K562 (cell line): ENCODE measurements at regions not wholly inside any gene's neighbourhood (a gene's known extent, or its start where the extent isn't known, plus 50 kb on each side); places are given as distances from the start of the nearest gene placed in this dataset.
A peak's percentile ranks its signal among the peaks of the same experiment; 100 is the strongest.

ENCODE experiments used
- BCL6 ChIP-seq: fragments of 250-450 bp; sonication (Bioruptor Pico); IDR thresholded peaks from 2 replicates; pipeline ENCODE4 v1.4.0; 2020
- CREB5 ChIP-seq: fragments of 250-450 bp; sonication (Bioruptor Pico); IDR thresholded peaks from 2 replicates; pipeline ENCODE4 v1.5.0; 2020; ENCODE audit warnings: mild to moderate bottlenecking
- DEAF1 ChIP-seq: fragments of 450-650 bp; formaldehyde crosslinking; IDR thresholded peaks from 2 replicates; pipeline ENCODE4 v1.4.0; 2020; ENCODE audit warnings: mild to moderate bottlenecking, moderate library complexity
- E2F3 ChIP-seq: fragments of 250-450 bp; sonication (Bioruptor Pico); IDR thresholded peaks from 2 replicates; pipeline ENCODE4 v1.4.0; 2020; ENCODE audit warnings: mild to moderate bottlenecking
- ELF4 ChIP-seq: fragments of 450-650 bp; formaldehyde crosslinking; IDR thresholded peaks from 2 replicates; pipeline ENCODE4 v1.4.0; 2022; ENCODE audit warnings: missing genetic modification characterization
- ELK1 ChIP-seq: sonication (generic); formaldehyde crosslinking; IDR thresholded peaks from 2 replicates; pipeline ENCODE4 v1.8.1; 2022; ENCODE audit warnings: missing genetic modification reagents
- NELFE ChIP-seq: IDR thresholded peaks from 2 replicates; pipeline ENCODE4 v1.6.1; 2011; ENCODE audit warnings: mild to moderate bottlenecking; ENCODE audit not compliant: insufficient read depth, insufficient read length
- PATZ1 ChIP-seq: fragments of 250-450 bp; sonication (Bioruptor Pico); IDR thresholded peaks from 2 replicates; pipeline ENCODE4 v1.5.0; 2020; ENCODE audit warnings: mild to moderate bottlenecking, borderline replicate concordance
- PML ChIP-seq: IDR thresholded peaks from 2 replicates; pipeline ENCODE4 v1.6.1; 2012; ENCODE audit warnings: low read length, inconsistent platforms
- POLR2B ChIP-seq: fragments of 450-650 bp; IDR thresholded peaks from 2 replicates; pipeline ENCODE4 v1.6.1; 2018; ENCODE audit warnings: low read depth; ENCODE audit not compliant: partially characterized antibody
- PTRF ChIP-seq: fragments of 450-650 bp; IDR thresholded peaks from 2 replicates; pipeline ENCODE4 v1.6.1; 2016; ENCODE audit warnings: mild to moderate bottlenecking, missing genetic modification characterization, missing compliant biosample characterization
- TBP ChIP-seq: optimal IDR thresholded peaks from 2 replicates; pipeline ENCODE3; 2011; ENCODE audit warnings: low read depth, low read length, improper control_type of control experiment
- TRIM28 ChIP-seq: fragments of 450-650 bp; IDR thresholded peaks from 2 replicates; pipeline ENCODE4 v1.6.1; 2017
- ZBTB12 ChIP-seq: fragments of 250-450 bp; sonication (Bioruptor Pico); IDR thresholded peaks from 2 replicates; pipeline ENCODE4 v1.4.0; 2020
- ZBTB9 ChIP-seq: fragments of 450-650 bp; formaldehyde crosslinking; IDR thresholded peaks from 2 replicates; pipeline ENCODE4 v1.4.0; 2020; ENCODE audit warnings: mild to moderate bottlenecking, moderate library complexity
- ZNF277 ChIP-seq: fragments of 250-450 bp; sonication (Bioruptor Pico); IDR thresholded peaks from 2 replicates; pipeline ENCODE4 v1.8.0; 2022; ENCODE audit warnings: inconsistent platforms, mild to moderate bottlenecking, moderate library complexity, borderline replicate concordance
- ZNF830 ChIP-seq: fragments of 250-450 bp; sonication (Bioruptor Pico); IDR thresholded peaks from 2 replicates; pipeline ENCODE4 v1.5.0; 2021; ENCODE audit warnings: mild to moderate bottlenecking

- TF ChIP-seq ZBTB9 (CRISPR knock-in tag), result no peak
- peak; percentile 73; the same call in 1 of the 2 replicates for TF ChIP-seq ELF4
- TF ChIP-seq ZBTB12 (CRISPR knock-in tag), result no peak
- no peak for TF ChIP-seq DEAF1 (CRISPR knock-in tag)
- TF ChIP-seq E2F3, result no peak
- TF ChIP-seq CREB5 (CRISPR knock-in tag), result no peak
- no peak for TF ChIP-seq ZNF277 (CRISPR knock-in tag)
- no peak for TF ChIP-seq PTRF
- no peak for TF ChIP-seq ELK1 (CRISPR knock-in tag)
- TF ChIP-seq BCL6 (CRISPR knock-in tag), result no peak
- no peak for TF ChIP-seq TBP
- peak; percentile 56 for TF ChIP-seq PML
- TF ChIP-seq ZNF830 (CRISPR knock-in tag), result no peak
- no peak for TF ChIP-seq PATZ1 (CRISPR knock-in tag)
- TF ChIP-seq POLR2B, result no peak
- no peak for TF ChIP-seq TRIM28
- TF ChIP-seq NELFE, result no peak
These were observed 313.4 kb downstream of the LPIN1 start (continued) for GRCh38 chr2:12059616-12060441.
